Liver (tissue), 8 donors: ENCODE measurements at regions not wholly inside any gene's neighbourhood (a gene's known extent, or its start where the extent isn't known, plus 50 kb on each side); places are given as distances from the start of the nearest gene placed in this dataset.

Source experiments
- DNase-seq: peaks from one replicate; pipeline ENCODE4 v3.0.0-alpha.2; 2017; ENCODE audit warnings: low spot score
- H3K27ac ChIP-seq, 2 donors: one replicate each; pipeline ENCODE4 v1.7.0; 2013; ENCODE audit warnings: inconsistent platforms in 2 of 2, low read length in 2 of 2, control low read depth in 1 of 2, low read depth in 1 of 2, mild to moderate bottlenecking in 1 of 2
- H3K27me3 ChIP-seq, 4 donors: one replicate each; pipeline versions ENCODE4 v1.6.1 to v1.7.0; 2013; ENCODE audit warnings: low read length in 3 of 4, inconsistent platforms in 1 of 4, mild to moderate bottlenecking in 1 of 4, moderate library complexity in 1 of 4; ENCODE audit not compliant: control insufficient read depth in 4 of 4, insufficient read depth in 4 of 4
- H3K36me3 ChIP-seq, 4 donors: one replicate each; pipeline versions ENCODE4 v1.6.1 to v1.7.0; 2013; ENCODE audit warnings: low read length in 3 of 4, mild to moderate bottlenecking in 3 of 4, low read depth in 1 of 4, moderate library complexity in 1 of 4; ENCODE audit not compliant: control insufficient read depth in 4 of 4, insufficient read depth in 3 of 4
- H3K4me1 ChIP-seq, 4 donors: one replicate each; pipeline versions ENCODE4 v1.6.1 to v1.7.0; 2013; ENCODE audit warnings: low read length in 3 of 4, mild to moderate bottlenecking in 3 of 4, moderate library complexity in 1 of 4; ENCODE audit not compliant: control insufficient read depth in 4 of 4, insufficient read depth in 4 of 4
- H3K4me3 ChIP-seq, 3 donors: one replicate each; pipeline versions ENCODE4 v1.6.1 to v1.7.0; 2013; ENCODE audit warnings: low read length in 3 of 3, control low read depth in 1 of 3, low read depth in 1 of 3, mild to moderate bottlenecking in 1 of 3
- H3K9ac ChIP-seq, 2 donors: one replicate each; pipeline ENCODE4 v1.7.0; 2013; ENCODE audit warnings: low read length in 2 of 2, mild to moderate bottlenecking in 2 of 2, moderate library complexity in 2 of 2, control low read depth in 1 of 2, low read depth in 1 of 2
- H3K9me3 ChIP-seq, 4 donors: one replicate each; pipeline versions ENCODE4 v1.6.1 to v1.7.0; 2013; ENCODE audit warnings: low read length in 3 of 4; ENCODE audit not compliant: control insufficient read depth in 4 of 4
- EGR1 ChIP-seq, 2 donors: IDR thresholded peaks; 2 replicates each; pipeline ENCODE4 v1.6.1; 2016 to 2018; ENCODE audit warnings: antibody characterized with exemption in 2 of 2, low read depth in 2 of 2
- FOXA1 ChIP-seq: IDR thresholded peaks from 2 replicates; pipeline ENCODE4 v1.6.1; 2016; ENCODE audit warnings: antibody characterized with exemption
- GABPA ChIP-seq, 2 donors: IDR thresholded peaks in 1 of 2; conservative IDR thresholded peaks in 1 of 2; 2 replicates each; pipeline ENCODE4 v1.6.1; 2016; ENCODE audit warnings: antibody characterized with exemption in 2 of 2, mild to moderate bottlenecking in 1 of 2, moderate library complexity in 1 of 2
- HNF4A ChIP-seq, 2 donors: conservative IDR thresholded peaks; 2 replicates each; pipeline ENCODE4 v1.6.1; 2016; ENCODE audit warnings: antibody characterized with exemption in 2 of 2, mild to moderate bottlenecking in 2 of 2
- HNF4G ChIP-seq: IDR thresholded peaks from 2 replicates; pipeline ENCODE4 v1.6.1; 2016; ENCODE audit warnings: antibody characterized with exemption
- RXRA ChIP-seq, 2 donors: IDR thresholded peaks; 2 replicates each; pipeline ENCODE4 v1.6.1; 2017 to 2018; ENCODE audit warnings: antibody characterized with exemption in 2 of 2, mild to moderate bottlenecking in 1 of 2
- SP1 ChIP-seq: IDR thresholded peaks from 2 replicates; pipeline ENCODE4 v1.6.1; 2018; ENCODE audit warnings: antibody characterized with exemption, mild to moderate bottlenecking
- YY1 ChIP-seq: IDR thresholded peaks from 2 replicates; pipeline ENCODE4 v1.6.1; 2016; ENCODE audit warnings: antibody characterized with exemption, mild to moderate bottlenecking
- WGBS: extraction: QIAGEN DNeasy Blood & Tissue Kit; methylation state at CpG from one replicate; pipeline ENCODE4 v1.1.7; 2013; 5-methylcytosine and 5-hydroxymethylcytosine counted together
- TF ChIP-seq, protein P1 (sequence below): IDR thresholded peaks from 2 replicates; pipeline ENCODE4 v1.6.1; 2016; ENCODE audit warnings: antibody characterized with exemption
- TF ChIP-seq, protein P2 (sequence below): IDR thresholded peaks from 2 replicates; pipeline ENCODE4 v1.6.1; 2016; ENCODE audit warnings: antibody characterized with exemption, mild to moderate bottlenecking
- TF ChIP-seq, protein P3 (sequence below): fragments of 150-350 bp; IDR thresholded peaks from 2 replicates; pipeline ENCODE4 v1.5.1; 2017; ENCODE audit warnings: improper control_type of control experiment, low read depth, low read length; ENCODE audit not compliant: missing input control
- TF ChIP-seq, protein P4 (sequence below): IDR thresholded peaks from 2 replicates; pipeline ENCODE4 v1.6.1; 2016; ENCODE audit warnings: antibody characterized with exemption
- donor health status: healthy.
- donor health status: healthy.
- donor health status: healthy.
- donor health status: healthy.
- donor health status: healthy.

DNA sequence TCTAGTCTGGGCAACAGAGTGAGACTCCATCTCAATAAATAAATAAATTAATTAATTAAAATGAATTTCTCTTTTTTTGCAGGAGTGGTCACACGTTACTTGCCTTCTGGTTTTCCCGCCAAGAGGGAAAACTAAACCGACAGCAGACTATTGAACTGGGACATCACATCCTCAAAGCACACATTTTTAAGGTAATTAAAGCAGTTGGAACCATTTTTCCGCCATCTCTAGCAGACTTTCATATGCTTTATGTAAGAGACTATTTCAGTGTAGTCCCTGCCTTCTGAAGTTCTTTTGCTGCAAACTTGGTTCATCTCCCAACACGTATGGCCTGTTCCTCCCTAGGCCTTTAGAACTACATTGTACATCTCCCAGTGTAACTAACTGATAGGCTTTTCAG, 66.5 kb downstream of the CYB561 start:
- H3K9ac ChIP-seq = no peak overlapping the region
- TF ChIP-seq GABPA (IDR thresholded peaks at IDR 0.05 in 1 of 2, conservative IDR thresholded peaks at IDR 0.05 in 1 of 2) = no peak
- TF ChIP-seq FOXA1 = no peak
- TF ChIP-seq EGR1 (IDR thresholded peaks at IDR 0.05; ENCODE audit: low read depth in 2 of 2) = no peak
- TF ChIP-seq, protein P1, sequence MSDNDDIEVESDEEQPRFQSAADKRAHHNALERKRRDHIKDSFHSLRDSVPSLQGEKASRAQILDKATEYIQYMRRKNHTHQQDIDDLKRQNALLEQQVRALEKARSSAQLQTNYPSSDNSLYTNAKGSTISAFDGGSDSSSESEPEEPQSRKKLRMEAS = no peak
- TF ChIP-seq RXRA (IDR thresholded peaks at IDR 0.05) = no peak
- H3K27ac ChIP-seq = no peak overlapping the region
- no peaks in the 10 kb centered on the region for H3K4me1 ChIP-seq
- H3K27me3 ChIP-seq = no peaks in the 10 kb centered on the region
- H3K36me3 ChIP-seq = no peaks in the 10 kb centered on the region
- no peaks in the 10 kb centered on the region for H3K9me3 ChIP-seq
- H3K4me3 ChIP-seq = no peak overlapping the region
- DNase-seq = no peak
- 97% methylated on average over 5 of the region's 5 CpGs for WGBS

DNA sequence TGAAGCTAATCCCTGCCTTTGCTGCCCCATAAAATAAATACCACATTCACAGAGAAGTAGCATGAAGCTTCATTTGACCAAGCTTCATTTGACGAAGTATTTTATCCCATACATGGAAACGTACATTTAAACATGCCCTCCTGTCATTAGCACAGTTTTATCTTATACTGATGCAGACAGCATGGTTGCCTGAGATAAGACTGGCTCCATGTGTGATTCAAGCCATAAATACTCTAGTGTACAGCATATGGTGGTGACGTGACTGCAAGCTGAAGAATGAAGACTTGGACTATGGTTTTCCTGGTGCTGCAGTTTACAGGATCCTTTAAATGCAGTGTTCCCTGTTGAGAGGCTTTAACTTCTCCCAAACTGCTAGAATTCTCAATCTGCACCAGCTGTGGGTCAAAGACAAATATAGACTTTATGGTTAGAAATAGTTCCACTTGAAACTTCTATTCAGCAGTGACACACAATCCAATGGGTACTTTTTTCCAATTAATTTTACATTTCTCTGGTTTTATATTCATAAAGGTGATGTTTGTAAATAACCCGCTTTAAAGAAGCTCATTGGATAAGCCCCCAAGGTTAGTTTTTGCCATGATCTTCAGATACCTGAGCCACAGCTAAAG, 64.9 kb downstream of the CYB561 start:
- Histone ChIP-seq H3K9me3 (no peaks in the 10 kb centered on the region), H3K36me3 (no peaks in the 10 kb centered on the region), H3K4me3 (no peak overlapping the region), H3K4me1 (no peaks in the 10 kb centered on the region), H3K27ac (no peak overlapping the region), H3K27me3 (no peaks in the 10 kb centered on the region), H3K9ac (no peak overlapping the region)
- no peak for DNase-seq
- TF ChIP-seq YY1 (no peak), HNF4G (no peak)
- 83% methylated on average over 4 of the region's 4 CpGs for WGBS

DNA sequence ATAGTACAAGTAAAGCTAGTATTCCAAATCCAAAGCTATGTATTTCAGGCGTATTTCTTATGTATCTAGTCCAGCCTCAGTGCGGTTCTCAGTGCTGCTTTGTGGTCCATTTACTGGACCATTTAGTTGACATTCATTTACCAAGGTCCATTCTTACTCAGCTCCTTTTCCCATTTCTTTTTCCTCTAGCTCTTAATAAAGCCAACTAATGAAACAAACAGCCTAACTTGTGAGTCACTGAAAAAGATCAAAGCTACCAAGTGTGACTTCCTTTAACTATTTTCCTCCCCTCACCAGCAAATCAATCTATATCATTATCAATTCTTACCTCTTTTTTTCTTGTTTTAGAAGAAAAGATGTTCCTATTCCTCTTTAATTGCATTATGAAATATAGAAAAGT, 64.0 kb downstream of the CYB561 start:
- TF ChIP-seq SP1 (no peak), HNF4A (conservative IDR thresholded peaks at IDR 0.05) (no peak), RXRA (IDR thresholded peaks at IDR 0.05) (no peak), EGR1 (IDR thresholded peaks at IDR 0.05; ENCODE audit: low read depth in 2 of 2) (no peak), GABPA (IDR thresholded peaks at IDR 0.05 in 1 of 2, conservative IDR thresholded peaks at IDR 0.05 in 1 of 2) (no peak)
- TF ChIP-seq, protein P1 = no peak
- TF ChIP-seq, protein P2, sequence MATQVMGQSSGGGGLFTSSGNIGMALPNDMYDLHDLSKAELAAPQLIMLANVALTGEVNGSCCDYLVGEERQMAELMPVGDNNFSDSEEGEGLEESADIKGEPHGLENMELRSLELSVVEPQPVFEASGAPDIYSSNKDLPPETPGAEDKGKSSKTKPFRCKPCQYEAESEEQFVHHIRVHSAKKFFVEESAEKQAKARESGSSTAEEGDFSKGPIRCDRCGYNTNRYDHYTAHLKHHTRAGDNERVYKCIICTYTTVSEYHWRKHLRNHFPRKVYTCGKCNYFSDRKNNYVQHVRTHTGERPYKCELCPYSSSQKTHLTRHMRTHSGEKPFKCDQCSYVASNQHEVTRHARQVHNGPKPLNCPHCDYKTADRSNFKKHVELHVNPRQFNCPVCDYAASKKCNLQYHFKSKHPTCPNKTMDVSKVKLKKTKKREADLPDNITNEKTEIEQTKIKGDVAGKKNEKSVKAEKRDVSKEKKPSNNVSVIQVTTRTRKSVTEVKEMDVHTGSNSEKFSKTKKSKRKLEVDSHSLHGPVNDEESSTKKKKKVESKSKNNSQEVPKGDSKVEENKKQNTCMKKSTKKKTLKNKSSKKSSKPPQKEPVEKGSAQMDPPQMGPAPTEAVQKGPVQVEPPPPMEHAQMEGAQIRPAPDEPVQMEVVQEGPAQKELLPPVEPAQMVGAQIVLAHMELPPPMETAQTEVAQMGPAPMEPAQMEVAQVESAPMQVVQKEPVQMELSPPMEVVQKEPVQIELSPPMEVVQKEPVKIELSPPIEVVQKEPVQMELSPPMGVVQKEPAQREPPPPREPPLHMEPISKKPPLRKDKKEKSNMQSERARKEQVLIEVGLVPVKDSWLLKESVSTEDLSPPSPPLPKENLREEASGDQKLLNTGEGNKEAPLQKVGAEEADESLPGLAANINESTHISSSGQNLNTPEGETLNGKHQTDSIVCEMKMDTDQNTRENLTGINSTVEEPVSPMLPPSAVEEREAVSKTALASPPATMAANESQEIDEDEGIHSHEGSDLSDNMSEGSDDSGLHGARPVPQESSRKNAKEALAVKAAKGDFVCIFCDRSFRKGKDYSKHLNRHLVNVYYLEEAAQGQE = no peak
- TF ChIP-seq, protein P3, sequence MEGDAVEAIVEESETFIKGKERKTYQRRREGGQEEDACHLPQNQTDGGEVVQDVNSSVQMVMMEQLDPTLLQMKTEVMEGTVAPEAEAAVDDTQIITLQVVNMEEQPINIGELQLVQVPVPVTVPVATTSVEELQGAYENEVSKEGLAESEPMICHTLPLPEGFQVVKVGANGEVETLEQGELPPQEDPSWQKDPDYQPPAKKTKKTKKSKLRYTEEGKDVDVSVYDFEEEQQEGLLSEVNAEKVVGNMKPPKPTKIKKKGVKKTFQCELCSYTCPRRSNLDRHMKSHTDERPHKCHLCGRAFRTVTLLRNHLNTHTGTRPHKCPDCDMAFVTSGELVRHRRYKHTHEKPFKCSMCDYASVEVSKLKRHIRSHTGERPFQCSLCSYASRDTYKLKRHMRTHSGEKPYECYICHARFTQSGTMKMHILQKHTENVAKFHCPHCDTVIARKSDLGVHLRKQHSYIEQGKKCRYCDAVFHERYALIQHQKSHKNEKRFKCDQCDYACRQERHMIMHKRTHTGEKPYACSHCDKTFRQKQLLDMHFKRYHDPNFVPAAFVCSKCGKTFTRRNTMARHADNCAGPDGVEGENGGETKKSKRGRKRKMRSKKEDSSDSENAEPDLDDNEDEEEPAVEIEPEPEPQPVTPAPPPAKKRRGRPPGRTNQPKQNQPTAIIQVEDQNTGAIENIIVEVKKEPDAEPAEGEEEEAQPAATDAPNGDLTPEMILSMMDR = no peak
- TF ChIP-seq, protein P4, sequence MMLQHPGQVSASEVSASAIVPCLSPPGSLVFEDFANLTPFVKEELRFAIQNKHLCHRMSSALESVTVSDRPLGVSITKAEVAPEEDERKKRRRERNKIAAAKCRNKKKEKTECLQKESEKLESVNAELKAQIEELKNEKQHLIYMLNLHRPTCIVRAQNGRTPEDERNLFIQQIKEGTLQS = no peak
- DNase-seq = no peak
- WGBS = 84% methylated on average over 2 of the region's 2 CpGs

More for the DNA sequence above, 64.0 kb downstream of the CYB561 start:
- H3K9me3 ChIP-seq = no peaks in the 10 kb centered on the region
- no peaks in the 10 kb centered on the region for H3K27me3 ChIP-seq
- no peaks in the 10 kb centered on the region for H3K36me3 ChIP-seq
- H3K9ac ChIP-seq = no peak overlapping the region
- H3K4me1 ChIP-seq = no peaks in the 10 kb centered on the region
- H3K27ac ChIP-seq = no peak overlapping the region
- no peak overlapping the region for H3K4me3 ChIP-seq
